DMS153 (cell line): ENCODE measurements at regions not wholly inside any gene's neighbourhood (a gene's known extent, or its start where the extent isn't known, plus 50 kb on each side); places are given as distances from the start of the nearest gene placed in this dataset.

Experiments used
- DNase-seq: peaks from one replicate; lab custom pipeline; 2025; lab: John Stamatoyannopoulos, UW

DNA sequence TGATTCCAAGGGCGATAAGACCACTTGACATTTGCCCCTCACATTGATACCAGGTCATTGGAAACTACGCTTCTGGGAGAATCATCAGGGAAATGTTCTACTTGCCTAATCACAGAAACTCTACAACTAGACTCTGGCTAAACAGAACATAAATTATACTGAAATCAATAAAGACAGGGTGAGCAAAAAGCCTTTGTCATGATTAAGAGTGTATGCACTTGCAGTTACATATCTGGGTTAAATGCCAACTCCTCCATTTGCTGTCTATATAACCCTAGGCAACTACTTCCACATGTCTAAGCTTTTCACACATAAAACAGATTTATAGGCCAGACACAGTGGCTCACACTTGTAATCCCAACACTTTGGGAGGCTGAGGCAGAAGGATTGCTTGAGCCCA lies 125.7 kb downstream of the PHLDA1 start:
- no peak for DNase-seq

DNA sequence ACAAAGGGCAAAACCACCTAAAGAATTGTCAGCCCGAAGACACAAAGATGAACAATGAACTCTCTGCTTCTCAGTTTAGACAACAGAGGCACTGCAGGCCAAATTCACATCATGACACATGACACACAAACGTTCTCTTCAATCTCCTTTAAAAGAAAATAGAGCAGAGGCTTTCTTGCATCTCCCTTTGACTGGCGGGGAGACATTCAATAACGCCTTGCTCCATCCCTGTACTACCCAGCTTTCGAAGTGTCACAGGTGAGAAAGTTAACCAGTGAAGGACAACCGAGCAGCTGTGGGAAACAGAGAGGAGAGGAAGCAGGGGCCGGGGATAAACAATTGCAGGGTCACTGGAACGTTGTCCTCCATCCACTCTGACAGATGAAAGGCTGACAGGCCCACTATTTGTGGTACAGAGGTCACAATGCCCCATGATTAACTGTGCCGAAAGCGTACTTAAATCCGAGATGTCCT lies 130.8 kb downstream of the PHLDA1 start:
- DNase-seq = no peak

DNA sequence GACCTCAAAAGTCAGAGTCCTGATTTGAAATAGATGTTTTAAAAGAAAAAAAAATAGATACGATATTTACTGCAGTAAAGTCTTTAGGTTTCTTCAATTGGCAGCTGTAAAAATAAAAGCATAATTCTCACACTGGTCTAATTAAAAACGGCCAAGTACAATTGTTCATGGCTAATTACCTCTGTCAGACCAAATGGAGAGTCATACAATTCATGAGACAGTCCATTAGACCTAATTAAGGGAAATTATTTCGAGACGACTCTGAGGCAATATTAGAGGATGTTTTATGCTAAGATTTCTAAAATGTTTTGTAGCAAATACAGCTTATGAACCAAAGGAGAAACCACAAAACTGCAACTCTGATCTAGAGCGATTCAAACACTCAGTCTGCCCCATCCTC lies 131.3 kb downstream of the PHLDA1 start:
- no peak for DNase-seq

DNA sequence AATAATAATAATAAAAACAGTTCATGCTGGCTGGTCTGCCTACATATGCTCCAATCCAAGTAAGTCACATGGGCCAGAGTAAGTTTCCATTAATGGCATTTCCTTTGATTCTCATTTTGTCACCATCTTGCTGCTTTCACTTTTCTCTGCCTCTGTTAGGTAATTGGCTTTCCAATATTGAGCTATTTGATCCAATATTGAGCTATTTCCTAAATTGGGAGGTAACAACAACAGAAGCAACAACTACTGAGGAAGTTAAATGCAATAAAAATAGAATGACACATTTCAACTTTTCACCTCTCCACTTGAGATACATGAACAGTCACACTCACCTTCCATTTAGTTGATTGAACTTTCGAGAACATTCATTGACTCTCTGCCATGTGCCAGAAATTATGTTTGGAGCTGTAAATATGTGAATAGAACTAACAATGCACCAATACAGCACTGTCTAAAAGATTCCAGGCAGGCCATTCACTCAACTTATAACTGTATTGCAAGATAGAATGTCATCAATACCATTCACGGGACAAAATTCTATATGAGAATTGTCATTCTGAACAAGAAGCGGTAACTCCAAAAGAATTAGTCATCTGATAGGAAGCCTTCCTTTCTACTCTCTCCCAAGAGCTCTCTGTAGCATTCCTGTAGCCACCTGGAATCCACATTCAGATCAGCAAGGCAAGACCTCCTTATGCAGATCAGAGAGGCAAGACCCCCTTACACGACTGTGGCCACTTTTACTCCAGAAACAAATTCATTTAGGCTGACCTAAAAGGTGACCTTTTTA lies 136.4 kb downstream of the PHLDA1 start:
- no peak for DNase-seq

DNA sequence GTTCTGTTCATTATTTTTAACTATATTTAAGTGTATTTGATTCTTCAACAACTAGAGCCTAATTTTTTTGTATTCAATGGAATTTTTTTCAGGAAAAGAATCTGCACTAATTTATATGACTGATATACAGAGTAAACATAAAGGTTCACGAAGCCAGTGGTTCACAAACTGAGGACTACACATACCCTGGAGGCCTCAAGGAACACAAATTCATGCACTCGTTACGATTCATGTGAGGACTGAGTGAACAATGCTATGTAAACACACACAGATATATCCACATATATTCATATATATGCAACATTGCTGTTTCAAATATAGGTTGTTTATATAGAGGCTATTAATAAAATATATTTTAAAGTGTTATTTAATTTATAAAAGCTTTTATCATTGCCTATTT lies 137.8 kb downstream of the PHLDA1 start:
- DNase-seq = no peak

DNA sequence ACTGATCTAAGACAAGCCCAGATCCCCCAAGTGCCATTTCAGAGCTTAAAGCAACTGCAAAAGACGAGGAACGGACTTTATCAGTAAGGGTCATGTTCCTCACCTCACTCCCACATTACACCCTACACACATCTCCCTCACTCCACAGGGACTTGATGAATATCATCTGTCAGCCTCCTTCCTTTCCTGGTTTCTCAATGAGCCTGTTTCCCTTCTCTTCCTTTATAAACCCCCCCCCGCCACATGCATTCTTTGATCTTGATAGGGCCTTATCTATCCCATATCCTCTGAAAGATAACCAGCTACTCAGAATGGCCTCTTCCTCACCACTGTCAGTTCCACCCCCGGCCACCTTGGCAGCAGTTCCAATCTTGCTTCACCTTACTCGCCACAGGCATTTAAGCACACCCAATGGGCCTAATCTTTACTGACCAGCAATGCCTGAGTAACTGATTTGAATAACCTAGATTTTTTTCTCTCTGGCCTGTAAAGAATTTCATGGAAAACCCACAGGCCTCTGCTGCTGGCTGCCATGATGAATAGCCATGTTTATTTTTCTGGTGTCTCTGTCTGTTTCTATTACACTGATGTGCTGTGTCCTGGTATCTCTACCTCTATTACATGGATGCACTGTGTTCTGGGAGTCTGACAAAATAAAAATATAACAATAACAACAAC lies 138.7 kb downstream of the PHLDA1 start:
- DNase-seq = no peak

DNA sequence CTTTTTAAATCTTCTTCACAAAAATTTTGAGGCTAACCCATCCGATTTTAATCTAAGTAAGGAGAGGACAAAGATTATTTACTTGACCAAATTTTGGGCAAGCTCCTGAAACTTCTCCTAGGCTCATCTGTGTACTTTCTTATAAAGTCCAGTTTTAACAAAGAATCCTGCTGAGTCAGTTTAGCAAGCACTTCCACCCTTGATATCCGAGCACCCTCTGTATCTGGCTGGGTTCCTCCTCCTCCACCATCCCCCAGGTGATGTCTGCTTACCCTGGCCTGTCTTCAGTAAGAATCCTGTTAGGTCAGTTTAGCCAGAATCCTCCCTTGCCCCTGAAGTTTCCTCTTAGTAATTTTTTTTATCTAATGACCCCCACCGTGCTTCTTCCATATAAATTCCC lies 140.5 kb downstream of the PHLDA1 start:
- DNase-seq = no peak

DNA sequence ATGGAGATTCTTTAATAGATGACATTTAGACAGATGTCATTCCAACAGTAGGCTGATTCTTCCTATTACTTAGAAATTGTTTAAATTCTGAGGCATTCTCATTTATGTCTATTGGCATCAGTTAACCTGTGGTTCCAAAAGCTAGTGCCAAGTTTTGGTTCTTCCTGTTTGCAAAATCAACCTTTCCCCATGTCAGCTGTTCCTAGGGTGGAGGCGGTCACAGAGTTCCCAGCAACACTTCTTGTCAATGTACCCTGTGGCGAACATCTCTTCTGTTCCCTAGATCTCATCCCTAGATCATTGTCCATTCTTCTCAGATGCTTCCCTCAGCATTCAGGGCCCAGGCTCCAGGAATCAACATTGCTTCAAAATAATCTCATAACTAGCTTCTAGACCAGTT lies 140.9 kb downstream of the PHLDA1 start:
- DNase-seq = no peak

DNA sequence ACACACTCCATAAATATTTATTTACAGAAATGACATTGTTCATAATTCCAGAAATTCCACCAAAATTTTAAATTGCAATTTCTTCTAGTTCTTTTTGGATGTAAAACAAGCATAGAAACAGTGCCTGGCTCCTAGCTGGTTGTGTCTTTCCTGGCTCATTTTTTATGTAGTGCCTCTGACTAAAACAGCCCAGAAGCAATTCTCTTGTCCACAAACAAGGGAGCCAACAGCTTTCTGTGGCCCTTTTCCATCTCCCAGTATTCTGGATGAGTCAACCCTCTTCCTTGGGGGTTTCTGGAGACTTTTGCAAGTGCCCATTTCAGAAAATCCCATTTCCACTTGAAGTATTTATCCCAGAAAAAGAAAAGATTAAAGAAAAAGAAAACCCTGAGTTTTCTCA lies 141.4 kb downstream of the PHLDA1 start:
- no peak for DNase-seq

DNA sequence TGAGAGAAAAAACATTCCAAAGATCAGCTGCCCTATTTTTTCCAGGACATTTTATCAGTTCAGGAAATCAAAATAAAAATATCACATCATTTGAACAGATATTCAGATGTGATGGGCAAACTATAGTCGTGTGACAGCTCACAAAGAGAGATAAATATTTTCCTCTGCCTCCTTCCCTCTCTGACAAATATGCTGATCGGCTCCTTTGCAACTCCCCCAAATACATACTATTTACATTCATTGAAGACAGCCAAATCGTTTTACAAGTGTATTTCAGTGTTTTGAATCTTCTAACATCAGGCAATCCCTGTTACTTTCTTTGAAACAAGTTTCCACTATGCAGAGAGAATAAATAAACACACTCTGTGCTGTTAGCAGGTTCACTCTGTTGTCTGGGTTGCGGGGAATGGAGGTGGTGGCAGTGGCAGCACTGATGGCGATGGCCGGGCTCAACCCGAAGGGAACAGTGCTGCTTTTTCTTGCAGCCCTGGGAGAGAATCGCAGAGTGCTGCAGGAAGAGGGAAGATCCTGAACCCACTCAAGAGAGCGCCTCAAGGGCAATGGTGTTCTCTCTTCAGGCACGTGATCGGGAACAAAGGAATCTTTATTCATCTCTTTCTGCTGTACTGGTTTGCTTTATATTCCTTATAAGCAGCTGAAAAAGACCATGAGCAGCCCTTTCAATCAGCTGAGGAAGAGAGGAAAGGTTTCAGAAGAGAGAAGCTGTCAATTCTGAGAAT lies 142.5 kb downstream of the PHLDA1 start:
- DNase-seq = no peak

DNA sequence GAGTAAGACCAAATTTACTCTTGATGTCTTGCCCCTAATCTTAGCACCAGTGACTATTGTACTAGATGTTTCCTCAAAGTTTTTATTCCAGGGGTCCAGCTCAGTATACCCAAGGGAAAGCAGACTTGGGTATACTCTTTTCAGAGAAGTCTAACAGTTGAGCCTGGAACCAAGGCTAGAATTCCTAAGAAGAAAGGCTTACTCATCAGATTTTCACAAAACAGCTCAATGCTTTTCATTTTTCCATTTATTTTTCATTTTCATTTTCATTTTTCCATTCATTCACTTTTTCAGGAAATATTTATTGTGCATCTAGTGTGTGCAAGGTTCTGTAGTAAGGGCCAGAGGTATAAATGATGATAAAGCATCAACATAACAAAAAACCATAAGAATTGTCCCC lies 143.2 kb downstream of the PHLDA1 start:
- no peak for DNase-seq

DNA sequence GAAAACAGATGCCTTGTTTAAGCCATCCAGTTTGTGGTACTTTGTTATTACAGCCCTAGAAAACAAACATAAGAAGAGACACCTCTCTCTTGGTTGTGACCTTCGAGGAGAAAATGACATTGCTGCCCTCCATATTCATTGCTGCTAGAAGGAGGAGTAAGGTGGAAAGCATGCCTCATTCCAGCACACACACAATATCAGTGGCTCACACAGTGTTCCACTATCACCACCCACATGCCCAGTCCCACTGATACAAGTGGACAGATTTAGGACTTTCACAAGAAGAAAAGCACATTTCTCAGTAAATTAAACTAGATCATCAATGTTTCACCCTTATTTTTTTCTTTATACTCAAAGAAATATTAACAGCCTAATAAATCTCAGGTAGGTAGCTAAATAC lies 143.6 kb downstream of the PHLDA1 start:
- DNase-seq = no peak

DNA sequence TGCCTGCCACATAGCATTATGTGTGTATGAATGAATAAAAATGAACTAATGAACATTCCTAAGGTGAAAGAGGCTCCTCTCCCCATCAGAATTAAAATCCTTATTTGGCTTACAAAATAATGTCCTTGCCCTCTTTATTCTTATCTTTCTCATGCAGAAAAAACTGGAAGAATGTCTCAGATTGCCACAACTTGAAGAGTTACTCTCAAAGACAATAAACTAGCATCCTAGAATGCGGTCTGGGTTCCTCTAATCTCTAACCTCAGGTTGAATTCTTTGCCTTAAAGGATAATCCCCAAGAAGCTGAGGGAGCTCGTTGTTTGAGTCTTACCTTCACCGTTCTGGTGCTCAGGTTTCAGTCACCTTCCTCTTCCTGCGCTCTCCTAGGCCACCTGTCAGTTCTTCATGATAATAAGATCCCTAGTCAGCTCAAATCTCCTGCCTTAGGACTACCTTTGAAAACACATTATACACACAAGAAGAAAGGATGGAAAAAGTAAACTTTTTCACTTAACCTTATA lies 147.1 kb downstream of the PHLDA1 start:
- DNase-seq = no peak

DNA sequence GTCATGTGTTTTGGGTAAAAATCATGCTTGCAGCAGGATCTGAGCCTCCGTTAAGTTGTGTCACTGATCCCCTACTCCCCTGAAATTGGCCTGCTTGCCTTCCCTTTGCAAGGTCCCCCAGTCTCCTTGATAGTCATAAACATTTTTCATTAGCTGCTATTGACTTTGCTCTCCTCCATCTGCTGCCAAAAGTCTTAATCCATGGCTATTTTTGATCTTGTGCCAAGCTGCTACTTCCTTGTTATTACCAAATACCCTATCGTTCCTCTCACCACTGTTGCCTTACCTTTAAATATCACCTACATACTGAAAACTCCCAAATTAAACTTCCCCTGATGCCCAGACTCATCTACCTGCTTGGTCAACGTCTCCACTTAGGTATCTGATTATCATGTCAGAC lies 148.3 kb downstream of the PHLDA1 start:
- DNase-seq = no peak

DNA sequence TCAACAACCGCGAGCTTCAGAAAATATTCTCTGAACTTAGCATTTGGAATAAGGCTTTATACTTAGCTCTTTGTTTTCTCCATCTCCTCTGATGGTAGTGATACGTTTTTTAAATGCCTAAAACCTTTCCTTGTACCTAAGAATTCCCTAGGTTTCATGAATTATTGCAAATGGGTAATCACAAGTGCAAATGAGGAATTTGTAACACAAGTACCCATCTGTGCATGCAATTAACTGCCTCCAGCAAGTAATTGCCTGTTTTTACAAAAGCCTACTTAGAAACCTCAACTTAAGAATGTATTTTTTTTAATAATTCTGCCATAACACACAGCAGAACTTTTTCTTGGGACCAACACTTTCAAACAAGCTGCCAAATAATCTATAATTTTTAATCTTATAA lies 149.2 kb downstream of the PHLDA1 start:
- DNase-seq = no peak

DNA sequence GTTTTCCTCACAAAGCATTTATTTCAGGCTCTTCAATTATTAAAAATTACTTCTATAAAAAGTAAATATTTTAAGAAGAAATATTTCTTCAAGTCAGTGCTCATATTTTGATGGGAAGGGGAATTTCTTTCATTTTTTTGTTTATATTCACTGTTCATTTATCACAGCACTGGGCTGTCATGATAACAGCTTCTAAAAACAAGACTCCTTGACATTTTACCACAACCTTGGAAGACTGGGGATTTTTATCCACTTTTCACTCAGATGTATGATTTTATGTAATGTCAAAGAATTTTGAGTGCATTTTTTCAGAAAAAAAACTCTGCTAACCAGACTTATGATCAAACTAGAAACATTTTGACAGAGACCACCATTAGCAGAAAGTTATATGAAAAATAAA lies 149.7 kb downstream of the PHLDA1 start:
- no peak for DNase-seq

DNA sequence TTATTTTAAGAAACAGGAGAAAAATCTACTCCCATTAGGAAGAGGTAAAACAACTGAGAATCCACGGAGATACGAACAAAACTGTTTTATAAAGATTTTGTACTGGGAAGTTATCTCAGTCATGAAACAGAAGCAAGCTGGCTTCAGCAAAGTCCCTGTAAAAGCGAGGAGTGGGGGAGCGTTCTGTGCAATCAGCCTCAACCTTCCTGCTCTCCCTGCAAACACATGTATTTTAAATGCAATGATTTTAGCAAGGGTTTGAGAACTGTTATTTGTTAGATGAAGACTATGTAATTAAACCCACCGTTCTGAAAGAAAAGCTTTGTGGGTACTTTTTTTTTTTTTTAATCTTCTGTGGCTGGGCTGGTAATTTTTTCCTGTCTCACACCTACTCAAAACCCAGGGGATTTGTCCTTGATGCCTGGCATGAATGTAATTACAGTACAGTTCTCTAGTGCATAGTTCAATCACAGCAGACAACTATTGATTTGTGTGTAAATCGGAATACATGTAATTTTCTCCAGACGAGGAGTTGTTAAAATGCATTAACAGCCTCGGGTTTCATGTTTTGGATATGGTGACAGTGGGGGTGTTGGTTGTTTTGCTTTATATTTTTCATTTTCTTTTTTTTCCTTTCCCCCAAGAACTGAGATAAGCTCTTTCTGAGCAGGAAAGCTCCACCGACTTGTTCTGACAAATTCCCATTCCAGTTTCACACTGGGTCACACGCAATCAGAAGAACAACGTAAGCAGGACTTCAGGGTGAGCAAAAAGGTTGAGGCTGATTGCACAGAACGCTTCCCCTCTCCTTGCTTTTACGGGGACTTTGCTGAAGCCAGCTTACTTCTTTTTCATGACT lies 153.6 kb downstream of the PHLDA1 start:
- no peak for DNase-seq

DNA sequence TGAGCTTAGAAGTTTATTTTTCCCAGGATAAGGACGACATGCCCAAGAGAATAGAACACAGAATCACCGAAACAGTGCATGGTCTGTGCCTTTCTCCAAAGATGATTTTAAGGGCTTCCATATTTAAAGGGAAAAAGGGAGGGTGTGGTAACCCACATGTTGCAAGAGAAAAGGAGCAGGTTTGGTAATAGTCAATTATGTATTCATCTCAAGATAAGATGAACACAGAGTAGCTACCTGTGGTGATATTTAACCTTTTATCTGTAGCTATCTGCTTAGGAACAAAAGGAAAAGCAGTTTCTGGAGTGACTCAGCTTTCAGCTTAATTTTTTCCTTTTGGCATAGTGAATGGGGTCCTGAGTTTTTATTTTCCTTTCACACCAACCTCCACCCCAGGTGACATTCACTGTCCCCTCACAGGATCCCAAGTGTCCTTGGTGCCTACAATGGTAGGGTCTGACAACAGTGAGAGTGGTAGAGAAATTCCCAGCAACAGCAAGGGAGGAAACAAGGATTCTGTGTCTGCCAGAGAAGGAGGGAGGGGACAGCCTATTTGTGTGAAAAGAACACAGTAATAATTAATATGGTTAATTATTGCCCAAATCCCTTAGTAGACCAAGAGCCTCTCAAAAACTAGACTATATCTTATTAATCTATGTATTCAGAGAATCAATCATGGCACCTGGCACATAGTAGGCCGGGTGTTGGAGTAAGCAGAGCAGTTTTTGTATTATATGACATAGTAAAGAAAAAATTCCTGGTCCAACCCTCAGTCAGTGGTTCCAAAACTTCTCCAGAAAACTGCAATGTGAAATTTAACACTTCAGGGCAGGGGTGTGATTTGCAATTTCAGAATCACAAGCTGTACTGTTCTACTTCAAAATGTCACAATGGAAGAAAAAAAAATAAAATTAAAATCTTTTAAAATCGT lies 154.5 kb downstream of the PHLDA1 start:
- DNase-seq = no peak

DNA sequence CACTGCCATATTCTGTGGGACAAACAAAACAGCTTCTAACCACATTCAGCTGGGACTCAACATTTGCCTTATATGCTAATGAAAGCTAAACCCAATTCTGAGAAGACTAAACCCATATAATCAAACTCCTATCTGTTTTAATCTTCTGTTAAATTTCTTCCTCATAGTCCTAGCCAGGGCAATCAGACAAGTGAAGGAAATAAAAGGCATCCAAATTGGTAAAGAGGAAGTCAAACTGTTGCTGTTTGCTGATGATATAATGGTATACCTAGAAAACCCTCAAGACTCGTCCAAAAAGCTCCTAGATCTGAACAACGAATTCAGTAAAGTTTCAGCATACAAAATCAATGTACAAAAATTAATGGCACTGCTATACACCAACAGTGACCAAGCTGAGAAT lies 157.1 kb downstream of the PHLDA1 start:
- no peak for DNase-seq

DNA sequence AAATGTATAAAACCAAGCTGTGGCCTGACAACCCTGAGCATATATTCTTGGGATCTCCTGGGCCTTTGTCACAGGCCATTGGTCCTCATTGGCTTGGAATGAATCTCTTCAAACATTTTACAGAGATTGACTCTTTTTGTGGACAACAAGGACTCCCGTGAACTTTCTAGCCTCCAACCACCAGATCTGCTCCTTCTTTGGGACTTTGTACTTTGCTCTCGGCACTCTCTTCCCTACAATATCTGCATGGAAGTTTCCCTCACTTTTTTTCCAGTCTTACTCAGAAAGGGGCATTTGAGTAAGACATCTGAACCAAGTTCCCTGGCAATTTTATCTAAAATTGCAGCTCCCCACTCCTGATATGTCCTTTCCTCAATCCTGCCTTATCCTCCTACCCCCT lies 158.8 kb downstream of the PHLDA1 start:
- DNase-seq = no peak

DNA sequence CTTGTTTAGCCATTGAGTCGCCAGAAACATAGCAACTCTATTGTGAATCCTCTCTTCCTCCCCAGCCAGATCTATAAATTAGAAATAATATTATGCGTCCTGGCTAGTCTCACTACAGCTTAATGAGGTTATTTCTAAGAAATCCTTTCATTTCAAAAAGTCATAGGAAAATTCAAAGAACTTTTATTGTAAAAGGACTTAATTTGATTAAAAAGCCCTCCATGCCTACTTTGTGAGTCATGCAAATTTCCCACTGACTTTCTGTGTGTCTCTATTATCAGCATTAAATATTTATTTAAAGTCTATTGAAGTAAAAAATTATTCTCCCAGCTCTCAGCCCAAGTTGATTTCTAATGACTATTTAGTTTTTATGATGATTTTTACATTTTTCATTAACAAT lies 160.7 kb downstream of the PHLDA1 start:
- DNase-seq = no peak
